ENCODE measurements at regions not wholly inside any gene's neighbourhood (a gene's known extent, or its start where the extent isn't known, plus 50 kb on each side); places are given as distances from the start of the nearest gene placed in this dataset.

- no peak for DNase-seq (ENCODE audit: low read depth in 2 of 2)
These were observed 925.3 kb downstream of the TBC1D22A start for GRCh38 chr22:47687776-47688175.

- DNase-seq (ENCODE audit: low read depth in 2 of 2), result no peak
These were observed 924.9 kb downstream of the TBC1D22A start for GRCh38 chr22:47687346-47687655.

GRCh38 chr22:47686594-47687345, 924.3 kb downstream of the TBC1D22A start:
- no peak for DNase-seq (ENCODE audit: low read depth in 2 of 2)

- no peak for DNase-seq (ENCODE audit: low read depth in 2 of 2)
These were observed 919.1 kb downstream of the TBC1D22A start for GRCh38 chr22:47681411-47682165.

- no peak for DNase-seq (ENCODE audit: low read depth in 2 of 2)
These were observed 916.3 kb downstream of the TBC1D22A start for GRCh38 chr22:47678636-47679287.

GRCh38 chr22:47678048-47678447, 915.6 kb downstream of the TBC1D22A start:
- DNase-seq (ENCODE audit: low read depth in 2 of 2), result no peak

- no peak for DNase-seq (ENCODE audit: low read depth in 2 of 2)
These were observed 914.2 kb downstream of the TBC1D22A start for GRCh38 chr22:47676685-47677084.

GRCh38 chr22:47674600-47674999, 912.1 kb downstream of the TBC1D22A start:
- no peak for DNase-seq (ENCODE audit: low read depth in 2 of 2)

GRCh38 chr22:47673557-47673956, 911.1 kb downstream of the TBC1D22A start:
- no peak for DNase-seq (ENCODE audit: low read depth in 2 of 2)

- DNase-seq (ENCODE audit: low read depth in 2 of 2), result no peak
These were observed 910.1 kb downstream of the TBC1D22A start for GRCh38 chr22:47672526-47672925.

GRCh38 chr22:47665151-47665550, 902.7 kb downstream of the TBC1D22A start:
- DNase-seq (ENCODE audit: low read depth in 2 of 2), result no peak

GRCh38 chr22:47663615-47664605, 901.5 kb downstream of the TBC1D22A start:
- DNase-seq (ENCODE audit: low read depth in 2 of 2), result no peak

- no peak for DNase-seq (ENCODE audit: low read depth in 2 of 2)
These were observed 897.2 kb downstream of the TBC1D22A start for GRCh38 chr22:47659467-47660223.

GRCh38 chr22:47658182-47658581, 895.7 kb downstream of the TBC1D22A start:
- DNase-seq (ENCODE audit: low read depth in 2 of 2), result no peak

GRCh38 chr22:47657224-47657623, 894.8 kb downstream of the TBC1D22A start:
- DNase-seq (ENCODE audit: low read depth in 2 of 2), result no peak

GRCh38 chr22:47656806-47657205, 894.4 kb downstream of the TBC1D22A start:
- no peak for DNase-seq (ENCODE audit: low read depth in 2 of 2)

GRCh38 chr22:47655930-47656329, 893.5 kb downstream of the TBC1D22A start:
- DNase-seq (ENCODE audit: low read depth in 2 of 2), result no peak

GRCh38 chr22:47654922-47655491, 892.6 kb downstream of the TBC1D22A start:
- DNase-seq (ENCODE audit: low read depth in 2 of 2), result no peak

- DNase-seq (ENCODE audit: low read depth in 2 of 2), result no peak
These were observed 891.5 kb downstream of the TBC1D22A start for GRCh38 chr22:47653921-47654320.
